PC-3 (cell line): ENCODE measurements at regions not wholly inside any gene's neighbourhood (a gene's known extent, or its start where the extent isn't known, plus 50 kb on each side); places are given as distances from the start of the nearest gene placed in this dataset.

ENCODE experiments used
- ATAC-seq: fragments of 200-7000 bp; cut with Tn5 transposase; 2 replicates; pipeline ENCODE4 v1.9.1; 2020; ENCODE audit warnings: mild to moderate bottlenecking, moderate library complexity
- BruUV-seq: library from RNA; stranded (reverse); fragments of 400-500 nt; replicated peaks from 2 replicates; lab custom pipeline; 2021; lab: Mats Ljungman, UMichigan
- CTCF ChIA-PET: fragments of 300-600 bp; sonication (Branson Sonifier 250); formaldehyde crosslinking; loops from one replicate; lab custom pipeline; 2022; ENCODE audit warnings: antibody characterized with exemption; lab: Charles Lee
- POLR2A ChIA-PET: fragments of 300-600 bp; sonication (Branson Sonifier 250); formaldehyde crosslinking; loops from one replicate; lab custom pipeline; 2022; ENCODE audit warnings: antibody characterized with exemption; ENCODE audit not compliant: unreplicated experiment; lab: Charles Lee
- DNase-seq: peaks from one replicate; pipeline ENCODE4 v3.0.0-alpha.2; 2015
- H2AFZ ChIP-seq: fragments of 300-600 bp; sonication (generic); 2 replicates; pipeline ENCODE4 v1.6.0; 2016; ENCODE audit warnings: antibody characterized with exemption, low read length
- H3F3A ChIP-seq: fragments of 300-600 bp; sonication (generic); one replicate; pipeline ENCODE4 v1.6.0; 2017; ENCODE audit warnings: antibody characterized with exemption, low read length, control low read depth, mild to moderate bottlenecking; ENCODE audit not compliant: unreplicated experiment
- H3K27ac ChIP-seq: fragments of 300-600 bp; sonication (generic); 2 replicates; pipeline ENCODE4 v1.5.1; 2016; ENCODE audit warnings: mild to moderate bottlenecking, low read length
- H3K27me3 ChIP-seq: fragments of 300-600 bp; sonication (generic); 2 replicates; pipeline ENCODE4 v1.6.1; 2016; ENCODE audit warnings: low read length, mixed read lengths
- H3K36me3 ChIP-seq: fragments of 300-600 bp; sonication (generic); 2 replicates; pipeline ENCODE4 v1.6.1; 2016; ENCODE audit warnings: low read depth, mixed run types, low read length, mixed read lengths
- H3K4me1 ChIP-seq: fragments of 300-600 bp; sonication (generic); 2 replicates; pipeline ENCODE4 v1.5.1; 2016; ENCODE audit warnings: low read length; ENCODE audit not compliant: insufficient read depth
- H3K4me2 ChIP-seq: fragments of 300-600 bp; sonication (generic); 2 replicates; pipeline ENCODE4 v1.6.0; 2016; ENCODE audit warnings: low read length
- H3K4me3 ChIP-seq: fragments of 300-600 bp; sonication (generic); 2 replicates; pipeline ENCODE4 v1.5.1; 2016; ENCODE audit warnings: mild to moderate bottlenecking, low read length, mixed read lengths
- H3K79me2 ChIP-seq: fragments of 300-600 bp; sonication (generic); 2 replicates; pipeline ENCODE4 v1.6.1; 2017; ENCODE audit warnings: low read length, mixed read lengths
- H3K9ac ChIP-seq: fragments of 300-600 bp; sonication (generic); 2 replicates; pipeline ENCODE4 v1.6.0; 2016; ENCODE audit warnings: mild to moderate bottlenecking, low read length
- H3K9me2 ChIP-seq: fragments of 300-600 bp; sonication (generic); replicated peaks from 2 replicates; pipeline ENCODE4 v1.6.1; 2016; ENCODE audit warnings: mixed run types, low read length, mixed read lengths
- H3K9me3 ChIP-seq: fragments of 300-600 bp; sonication (generic); 2 replicates; pipeline ENCODE4 v1.6.1; 2016; ENCODE audit warnings: low read length, mixed read lengths
- H4K20me1 ChIP-seq: fragments of 300-600 bp; sonication (generic); 2 replicates; pipeline ENCODE4 v1.6.1; 2016; ENCODE audit warnings: low read length, mixed read lengths
- EZH2 ChIP-seq: fragments of 300-600 bp; sonication (generic); IDR thresholded peaks from one replicate; pipeline ENCODE4 v1.6.1; 2017; ENCODE audit warnings: antibody characterized with exemption, mild to moderate bottlenecking, low read length; ENCODE audit not compliant: unreplicated experiment
- EZH2phosphoT487 ChIP-seq: fragments of 300-600 bp; sonication (generic); IDR thresholded peaks from 2 replicates; pipeline ENCODE4 v1.6.1; 2018; ENCODE audit warnings: mild to moderate bottlenecking, antibody characterized with exemption, low read length, borderline replicate concordance
- intact Hi-C: fragments of 100-400 bp; cut with micrococcal nuclease; formaldehyde crosslinking; loops from 2 replicates; pipeline ENCODE4 v1.9.0; 2023
- TF ChIP-seq, protein P1 (sequence below): fragments of 300-600 bp; sonication (generic); conservative IDR thresholded peaks from 2 replicates; pipeline ENCODE4 v1.5.1; 2017; ENCODE audit warnings: antibody characterized with exemption, low read depth, mild to moderate bottlenecking, low read length

DNA sequence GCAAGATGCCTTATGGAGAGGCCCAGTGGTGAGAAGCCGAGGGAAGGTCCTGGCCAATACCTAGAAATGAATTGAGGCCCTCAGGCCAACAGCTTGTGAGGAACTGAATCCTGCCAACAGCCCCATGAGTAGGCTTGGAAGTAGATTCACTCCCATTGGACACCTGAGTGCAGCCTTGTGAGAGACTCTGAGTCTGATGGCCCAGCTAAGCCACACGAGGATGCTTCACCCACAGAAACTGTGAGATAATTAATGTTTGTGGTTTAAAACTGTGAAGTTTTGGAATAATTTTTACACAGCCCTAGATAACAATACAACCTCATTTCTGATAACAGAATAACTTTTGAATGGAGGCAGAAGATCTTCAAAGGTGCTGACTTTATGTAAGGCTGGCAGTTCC is 65.9 kb upstream of the DAP start:
- TF ChIP-seq, protein P1, sequence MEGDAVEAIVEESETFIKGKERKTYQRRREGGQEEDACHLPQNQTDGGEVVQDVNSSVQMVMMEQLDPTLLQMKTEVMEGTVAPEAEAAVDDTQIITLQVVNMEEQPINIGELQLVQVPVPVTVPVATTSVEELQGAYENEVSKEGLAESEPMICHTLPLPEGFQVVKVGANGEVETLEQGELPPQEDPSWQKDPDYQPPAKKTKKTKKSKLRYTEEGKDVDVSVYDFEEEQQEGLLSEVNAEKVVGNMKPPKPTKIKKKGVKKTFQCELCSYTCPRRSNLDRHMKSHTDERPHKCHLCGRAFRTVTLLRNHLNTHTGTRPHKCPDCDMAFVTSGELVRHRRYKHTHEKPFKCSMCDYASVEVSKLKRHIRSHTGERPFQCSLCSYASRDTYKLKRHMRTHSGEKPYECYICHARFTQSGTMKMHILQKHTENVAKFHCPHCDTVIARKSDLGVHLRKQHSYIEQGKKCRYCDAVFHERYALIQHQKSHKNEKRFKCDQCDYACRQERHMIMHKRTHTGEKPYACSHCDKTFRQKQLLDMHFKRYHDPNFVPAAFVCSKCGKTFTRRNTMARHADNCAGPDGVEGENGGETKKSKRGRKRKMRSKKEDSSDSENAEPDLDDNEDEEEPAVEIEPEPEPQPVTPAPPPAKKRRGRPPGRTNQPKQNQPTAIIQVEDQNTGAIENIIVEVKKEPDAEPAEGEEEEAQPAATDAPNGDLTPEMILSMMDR, result no peak
- TF ChIP-seq EZH2, result no peak
- no peak for TF ChIP-seq EZH2phosphoT487
- H2AFZ ChIP-seq, result no peak overlapping the region
- H3K9me2 ChIP-seq, result no peaks in the 10 kb centered on the region
- H3K4me2 ChIP-seq, result no peak overlapping the region
- H3K36me3 ChIP-seq, result no peaks in the 10 kb centered on the region
- H3K27ac ChIP-seq, result no peak overlapping the region
- no peak for DNase-seq
- no peak overlapping the region for H3K4me3 ChIP-seq
- BruUV-seq, result no TSS peak
- H4K20me1 ChIP-seq, result no peaks in the 10 kb centered on the region
- peaks cover 4% of the 10 kb centered on the region; the same call in 1 of the 2 replicates for H3K9me3 ChIP-seq
- no peak overlapping the region for H3K9ac ChIP-seq
- no peaks in the 10 kb centered on the region for H3F3A ChIP-seq
- ATAC-seq, result no peak
- ChIA-PET POLR2A (no interaction called here), CTCF (no interaction called here)
- no peaks in the 10 kb centered on the region for H3K27me3 ChIP-seq
- H3K79me2 ChIP-seq, result no peaks in the 10 kb centered on the region
- intact Hi-C loops, result no loop called here
- no peaks in the 10 kb centered on the region for H3K4me1 ChIP-seq

DNA sequence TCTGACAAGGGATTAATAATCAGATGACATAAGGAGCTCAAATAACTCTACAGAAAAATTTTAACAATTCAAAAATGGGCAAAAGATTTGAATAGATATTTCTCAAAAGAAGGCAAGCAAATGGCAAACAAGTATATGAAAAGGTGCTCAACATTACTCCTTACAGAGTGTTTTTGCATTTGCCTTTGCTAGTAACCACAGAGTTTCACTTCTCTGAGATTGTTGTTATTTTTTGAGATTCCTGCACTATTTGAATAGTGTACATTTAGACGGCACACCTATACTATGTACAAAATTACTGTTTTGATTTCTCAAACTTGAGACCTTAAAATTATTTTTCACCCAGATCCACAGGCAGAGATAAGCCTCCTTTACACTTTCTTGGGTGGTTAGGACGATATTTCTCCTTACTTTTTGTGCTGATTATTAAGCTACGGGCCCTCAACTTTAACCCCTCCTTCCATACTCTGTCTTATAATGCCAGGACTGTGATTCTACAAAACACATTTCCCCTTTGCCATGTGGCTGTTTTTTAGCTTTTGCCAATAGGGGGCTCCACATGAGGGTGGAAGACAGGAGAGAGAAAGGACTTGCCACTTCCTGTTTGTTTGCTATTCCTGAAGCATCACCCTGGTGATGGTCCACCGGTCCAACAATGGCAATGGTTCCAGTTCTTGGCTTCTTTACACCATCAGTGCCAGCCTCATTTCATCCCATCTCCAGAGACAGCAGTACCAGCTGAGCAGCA is 65.0 kb upstream of the DAP start:
- Histone ChIP-seq H3K9me3 (peaks cover 4% of the 10 kb centered on the region; the same call in 1 of the 2 replicates), H3K4me1 (no peaks in the 10 kb centered on the region), H3K4me3 (no peak overlapping the region), H3K79me2 (no peaks in the 10 kb centered on the region), H3K4me2 (no peak overlapping the region), H4K20me1 (no peaks in the 10 kb centered on the region), H3K27me3 (no peaks in the 10 kb centered on the region), H3K27ac (no peak overlapping the region), H3F3A (no peaks in the 10 kb centered on the region), H2AFZ (no peak overlapping the region), H3K9me2 (no peaks in the 10 kb centered on the region), H3K9ac (no peak overlapping the region), H3K36me3 (no peaks in the 10 kb centered on the region)
- intact Hi-C loops, result no loop called here
- no peak for ATAC-seq
- no TSS peak for BruUV-seq
- TF ChIP-seq EZH2, result no peak
- no peak for TF ChIP-seq EZH2phosphoT487
- TF ChIP-seq, protein P1, result peak; percentile 48
- ChIA-PET POLR2A (no interaction called here), CTCF (no interaction called here)
- no peak for DNase-seq

DNA sequence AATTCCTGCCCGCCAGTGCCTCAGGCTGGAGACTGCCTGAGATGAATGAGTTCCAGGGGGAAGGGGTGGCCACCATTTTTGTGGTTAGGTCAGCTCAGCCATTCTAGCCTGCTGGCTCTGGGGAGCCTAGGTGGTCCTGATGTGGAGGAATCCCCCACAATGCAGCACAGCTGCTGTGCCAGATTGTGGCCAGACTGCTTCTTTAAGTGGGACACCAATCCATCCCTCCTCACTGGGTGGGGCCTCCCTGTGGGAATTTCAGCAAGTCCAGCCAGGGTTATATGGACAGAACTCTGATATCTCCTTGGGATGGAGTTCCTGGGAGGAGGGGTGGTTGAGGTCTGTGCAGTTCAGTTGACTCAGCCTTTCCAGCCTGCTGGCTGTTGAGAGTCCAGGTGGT is 51.2 kb upstream of the DAP start:
- no peak overlapping the region for H2AFZ ChIP-seq
- H3K4me1 ChIP-seq, result no peaks in the 10 kb centered on the region
- intact Hi-C loops, result no loop called here
- TF ChIP-seq EZH2 (no peak), EZH2phosphoT487 (no peak)
- TF ChIP-seq, protein P1, result no peak
- no peaks in the 10 kb centered on the region for H4K20me1 ChIP-seq
- H3K27me3 ChIP-seq, result no peaks in the 10 kb centered on the region
- H3F3A ChIP-seq, result no peaks in the 10 kb centered on the region
- no peak overlapping the region for H3K4me3 ChIP-seq
- no peak overlapping the region for H3K27ac ChIP-seq
- ATAC-seq (no peak), DNase-seq (no peak)
- no peaks in the 10 kb centered on the region for H3K9me3 ChIP-seq
- H3K9ac ChIP-seq, result no peak overlapping the region
- H3K36me3 ChIP-seq, result no peaks in the 10 kb centered on the region
- H3K9me2 ChIP-seq, result no peaks in the 10 kb centered on the region
- no TSS peak for BruUV-seq
- no peak overlapping the region for H3K4me2 ChIP-seq
- POLR2A ChIA-PET, result no interaction called here
- CTCF ChIA-PET, result no interaction called here
- H3K79me2 ChIP-seq, result no peaks in the 10 kb centered on the region
